Bone marrow (tissue), 2 donors: ENCODE measurements at regions not wholly inside any gene's neighbourhood (a gene's known extent, or its start where the extent isn't known, plus 50 kb on each side); places are given as distances from the start of the nearest gene placed in this dataset.
"Not testable (repeated sequence)": the region's sequence is repeated elsewhere in the genome, so short reads cannot be mapped to it uniquely, and the experiment has no call there.

Source experiments
- DNase-seq, 2 donors: peaks; one replicate each; lab custom pipeline; 2025; lab: John Stamatoyannopoulos, UW

DNA sequence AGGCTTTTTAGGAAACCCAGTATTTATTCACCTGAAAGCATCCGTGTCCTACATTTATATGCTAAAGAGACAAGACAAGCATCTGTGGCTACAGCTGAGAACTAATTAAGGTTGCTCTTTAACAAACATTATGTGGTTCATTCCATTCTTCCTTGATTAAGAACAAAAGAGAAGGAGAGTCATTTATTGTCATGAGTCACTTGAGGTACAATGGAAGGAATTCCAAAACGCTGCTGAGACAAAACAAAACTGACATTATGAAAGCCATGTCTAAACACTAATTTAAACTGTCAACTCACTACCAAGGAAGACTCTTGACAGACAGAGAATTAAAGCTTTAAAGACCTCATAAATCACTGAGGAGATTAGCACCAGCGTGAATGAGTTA, 214.4 kb downstream of the BMP4 start:
- DNase-seq = no peak

DNA sequence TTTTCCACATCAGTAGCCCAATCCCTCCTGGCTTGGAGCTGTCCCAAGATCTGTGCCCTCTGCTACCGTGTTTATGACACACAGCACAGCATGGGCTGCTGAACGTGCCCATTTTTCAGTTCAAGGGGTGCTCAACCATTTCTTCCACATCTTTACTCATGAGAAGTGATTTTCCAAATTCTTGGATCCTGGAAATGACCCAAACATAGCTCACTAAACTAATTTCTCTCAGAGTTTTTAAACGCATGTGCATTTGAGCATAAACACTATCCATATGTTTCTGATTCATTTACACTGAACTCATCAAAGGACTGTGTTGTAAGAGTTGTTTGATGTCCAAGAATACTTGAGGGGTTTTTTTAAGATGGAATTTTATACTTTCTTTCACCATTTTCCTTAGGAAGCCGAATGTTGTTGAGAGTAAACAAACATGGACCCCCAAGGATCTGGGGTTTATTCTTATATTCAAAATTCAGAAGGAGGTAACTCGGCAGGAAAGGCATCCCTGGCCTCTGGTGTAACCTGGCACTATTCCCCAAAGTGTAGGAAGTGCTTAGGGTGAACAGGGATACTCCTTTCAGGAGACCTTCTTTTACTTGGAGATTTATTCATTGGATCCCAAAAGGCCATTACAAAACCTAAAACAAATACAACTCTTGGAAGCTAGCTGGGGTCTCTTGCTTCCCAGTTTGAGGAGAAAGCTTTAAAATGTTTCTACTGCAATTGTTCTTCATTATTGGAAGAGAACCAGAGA, 215.0 kb downstream of the BMP4 start:
- DNase-seq = no peak

DNA sequence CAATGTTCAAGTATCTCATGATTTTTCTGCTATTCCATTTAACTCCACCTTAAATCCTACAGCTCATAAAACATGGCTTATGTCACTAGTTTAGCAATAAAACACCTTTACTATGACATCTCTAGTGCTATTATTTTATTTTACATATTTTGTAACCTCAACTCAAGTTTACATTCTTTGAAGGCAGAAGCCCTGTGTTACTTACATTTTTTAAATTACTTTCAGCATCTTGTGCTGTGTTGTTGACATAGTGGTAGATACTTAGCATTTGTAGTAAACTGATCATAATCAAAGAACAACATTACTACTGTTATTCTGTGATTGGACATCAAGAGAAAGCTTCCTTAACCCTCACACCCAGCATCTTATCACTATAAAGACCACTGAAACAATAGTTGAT, 216.1 kb downstream of the BMP4 start:
- no peak for DNase-seq

DNA sequence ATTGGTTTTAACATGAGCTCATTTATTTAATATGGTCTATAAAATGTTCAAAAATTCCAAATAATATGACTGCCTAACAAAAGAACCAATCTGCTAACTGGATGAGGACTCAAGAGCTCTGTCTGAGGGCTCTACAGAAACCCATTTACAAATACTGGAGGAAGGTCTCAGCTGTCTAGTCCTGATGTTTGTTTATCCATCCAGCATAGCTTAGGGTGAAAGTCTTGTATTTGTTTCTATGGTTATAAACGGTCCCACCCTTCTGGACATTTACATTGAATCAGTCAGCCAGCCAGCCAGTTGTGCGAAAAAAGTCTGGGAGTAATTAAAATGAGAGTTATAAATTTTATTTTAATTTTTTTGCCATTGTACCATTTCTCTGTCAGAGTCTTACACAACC, 220.7 kb downstream of the BMP4 start:
- DNase-seq = no peak

DNA sequence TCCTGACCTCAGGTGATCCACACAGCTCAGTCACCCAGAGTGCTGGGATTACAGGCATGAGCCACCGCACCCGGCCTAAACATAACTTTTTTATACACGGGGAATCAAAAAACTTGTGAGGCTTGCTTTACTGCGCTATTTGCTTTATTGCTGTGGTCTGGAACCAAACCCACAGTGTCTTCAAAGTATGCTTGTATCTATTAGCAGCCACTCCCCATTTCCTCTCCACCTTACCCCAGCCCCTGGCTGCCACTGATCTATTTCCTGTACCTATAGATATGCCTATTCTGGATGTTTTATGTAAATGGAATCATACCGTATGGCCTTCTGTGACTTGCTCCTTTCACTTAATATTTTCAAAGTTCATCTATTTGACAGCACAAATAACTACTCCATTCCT, 233.4 kb downstream of the BMP4 start:
- no peak for DNase-seq

DNA sequence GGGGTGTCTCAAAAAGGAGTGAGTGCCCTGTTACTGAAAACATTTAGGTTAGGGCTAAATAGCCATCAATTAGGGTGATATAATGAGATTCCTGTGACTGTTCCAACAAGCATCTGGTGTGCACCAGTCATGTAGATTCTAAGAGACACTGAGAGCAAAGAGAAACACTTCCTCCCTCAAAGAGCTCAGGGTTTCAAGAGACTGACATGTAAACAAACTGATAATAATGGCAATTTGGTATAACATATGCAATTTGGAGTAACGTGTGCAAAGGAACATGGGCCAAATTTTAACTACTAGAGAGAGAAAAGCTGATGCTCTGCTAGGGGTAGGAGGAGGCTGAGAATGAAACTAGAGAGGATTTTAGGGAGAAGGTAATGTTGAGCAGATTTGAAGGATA, 237.1 kb downstream of the BMP4 start:
- DNase-seq = no peak

DNA sequence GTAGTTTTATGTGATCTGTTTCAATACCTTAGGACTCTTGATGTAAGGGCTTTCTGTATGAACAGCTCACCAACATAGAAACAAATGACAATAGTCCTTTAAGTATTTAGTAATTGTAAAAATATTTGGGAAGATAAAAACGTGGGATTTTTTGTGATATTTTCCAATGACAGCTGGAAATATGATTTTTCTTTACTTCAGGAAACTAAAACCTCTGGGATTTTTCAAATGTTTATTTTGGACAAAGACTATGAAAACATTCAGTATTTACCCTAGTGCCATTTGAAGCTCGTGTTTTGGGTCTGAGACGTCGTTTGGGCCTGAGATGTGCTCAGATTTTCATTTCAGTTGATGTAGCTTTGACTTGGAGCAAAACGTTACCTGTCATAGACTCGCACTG, 240.0 kb downstream of the BMP4 start:
- no peak for DNase-seq

DNA sequence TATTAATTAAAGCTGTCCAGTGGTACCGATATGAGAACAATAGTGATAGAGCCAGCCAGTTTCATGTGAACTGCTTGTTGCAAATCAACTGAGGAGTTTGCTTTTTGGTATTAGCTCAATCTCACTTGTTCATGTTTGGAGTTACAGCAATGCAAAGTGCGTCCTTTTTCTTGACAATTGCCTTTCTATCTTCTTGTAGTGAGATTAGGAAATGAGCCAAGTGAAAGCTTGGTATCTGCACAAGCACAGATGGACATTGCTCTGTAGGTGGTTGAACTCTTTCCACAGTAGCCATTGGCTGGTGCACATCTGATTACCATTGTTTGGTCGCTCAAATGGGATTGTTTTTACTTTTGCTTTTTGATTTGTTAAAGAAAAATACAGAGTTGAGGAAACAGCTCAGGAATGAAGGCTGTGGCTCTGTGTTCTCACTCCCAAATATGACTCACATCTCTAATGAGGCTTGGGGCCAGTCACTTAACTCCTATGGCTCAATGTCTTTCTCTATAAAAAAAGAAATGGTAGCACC, 241.4 kb downstream of the BMP4 start:
- no peak for DNase-seq

DNA sequence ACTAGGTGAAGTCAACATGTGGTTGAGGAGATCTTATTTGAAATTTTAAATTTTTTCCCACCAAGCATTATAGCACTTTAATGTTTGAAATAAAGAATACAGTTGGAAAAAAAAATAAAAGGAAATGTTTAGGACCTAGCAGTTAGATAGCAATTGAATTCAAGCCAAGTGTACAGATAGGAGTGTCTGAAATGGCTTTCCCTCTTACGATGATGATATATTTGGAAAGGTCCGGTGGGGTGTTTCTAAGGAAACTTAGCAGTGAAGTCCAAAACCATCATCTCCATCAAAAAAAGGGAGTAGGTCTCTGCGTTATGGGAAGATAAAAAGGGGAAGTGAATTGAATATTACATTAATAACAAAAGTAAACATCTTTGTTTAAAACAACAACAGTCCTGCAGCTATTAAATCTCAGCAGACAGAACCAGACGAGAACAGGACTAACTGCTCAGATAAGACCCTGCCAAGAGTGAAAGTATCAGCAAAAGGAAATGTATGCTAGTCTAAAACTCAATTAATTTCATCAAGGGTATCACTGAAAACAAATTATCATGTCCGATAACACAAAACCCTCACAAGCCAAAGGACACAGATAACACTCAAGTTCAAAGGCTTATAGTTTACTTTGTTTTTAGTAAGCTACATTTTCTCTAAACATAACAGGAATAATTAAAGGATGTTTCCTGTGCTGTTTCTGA, 242.0 kb downstream of the BMP4 start:
- no peak for DNase-seq

DNA sequence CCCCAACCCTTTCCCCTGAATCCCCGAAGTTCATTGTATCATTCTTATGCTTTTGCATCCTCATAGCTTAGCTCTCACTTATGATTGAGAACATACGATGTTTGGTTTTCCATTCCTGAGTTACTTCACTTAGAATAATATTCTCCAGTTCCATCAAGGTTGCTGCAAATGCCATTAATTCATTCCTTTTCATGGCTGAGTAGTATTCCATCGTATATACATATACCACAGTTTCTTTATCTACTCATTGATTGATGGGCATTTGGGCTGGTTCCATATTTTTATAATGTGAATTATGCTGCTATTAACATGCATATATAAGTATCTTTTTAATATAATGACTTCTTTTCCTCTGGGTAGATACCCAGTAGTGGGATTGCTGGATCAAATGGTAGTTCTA, 243.7 kb downstream of the BMP4 start:
- DNase-seq = not testable (repeated sequence)

DNA sequence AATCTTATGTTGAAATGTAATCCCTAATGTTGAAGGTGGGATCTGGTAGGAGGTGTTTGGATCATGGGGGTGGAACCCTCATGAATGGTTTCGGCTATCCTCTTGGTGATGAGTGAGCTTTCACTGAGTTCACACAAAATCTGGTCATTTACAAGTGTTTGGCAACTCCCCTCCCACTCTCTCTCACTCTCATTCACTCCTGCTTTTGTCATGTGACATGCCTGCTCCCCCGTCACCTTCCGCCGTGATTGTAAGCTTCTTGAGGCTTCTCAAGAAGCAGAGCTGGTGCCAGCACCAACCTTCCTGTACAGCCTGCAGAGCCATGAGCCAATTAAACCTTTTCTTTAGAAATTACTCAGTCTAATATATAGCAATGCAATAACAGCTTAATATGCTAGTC, 245.4 kb downstream of the BMP4 start:
- DNase-seq = no peak

DNA sequence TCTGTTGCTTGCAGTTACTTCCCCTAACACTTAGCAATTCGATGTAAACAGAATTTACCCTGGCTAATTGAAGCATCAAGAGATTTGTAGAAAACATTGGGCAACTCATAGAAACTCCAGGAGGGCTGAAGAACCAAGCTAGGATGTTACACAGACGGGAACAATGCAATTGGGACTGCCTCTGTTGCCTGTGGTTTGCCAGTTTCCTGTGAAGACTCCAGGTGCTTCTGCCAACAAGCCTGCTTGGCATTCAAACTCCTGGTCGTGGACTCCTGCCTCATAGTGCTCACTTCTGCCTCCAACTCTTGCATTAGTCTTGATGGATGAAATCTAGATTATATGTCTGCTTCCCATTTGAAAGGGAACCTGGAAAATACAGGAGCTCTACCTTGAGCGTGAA, 246.0 kb downstream of the BMP4 start:
- DNase-seq = no peak

DNA sequence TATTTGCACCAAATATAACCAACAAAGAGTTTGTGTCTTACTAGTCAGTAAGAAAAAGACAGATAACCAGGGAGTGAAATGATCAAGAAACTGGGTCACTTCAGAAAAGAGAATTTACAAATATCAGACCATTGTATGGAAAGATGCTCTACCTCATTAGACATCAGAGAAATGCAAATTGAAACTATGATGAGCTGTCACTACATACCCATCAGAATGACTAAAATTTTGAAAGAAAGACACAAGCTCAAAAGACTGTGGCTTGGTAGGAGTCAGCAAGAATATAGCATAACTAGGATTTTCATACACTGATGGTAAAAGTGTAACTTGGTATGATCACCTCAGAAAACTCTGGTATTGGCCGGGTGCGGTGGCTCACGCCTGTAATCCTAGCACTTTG, 247.2 kb downstream of the BMP4 start:
- DNase-seq = no peak

DNA sequence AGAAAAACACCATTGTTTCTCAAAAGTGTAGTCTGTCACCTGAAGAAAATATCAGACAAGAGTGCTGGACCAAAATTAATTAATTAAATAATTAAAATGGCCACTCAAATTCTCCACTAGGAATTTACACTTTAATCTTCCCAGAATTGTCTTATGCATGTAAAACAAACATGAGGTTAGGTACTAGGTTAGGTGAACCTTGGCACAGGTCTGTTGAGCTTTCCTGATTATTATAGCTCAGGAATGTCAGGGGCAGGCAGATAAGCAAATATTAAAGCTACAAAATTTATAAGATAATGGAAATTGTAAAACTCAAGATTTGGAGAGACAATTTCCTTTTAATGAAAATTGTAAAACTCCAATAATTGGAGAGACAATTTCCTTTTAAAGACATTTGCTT, 253.2 kb downstream of the BMP4 start:
- DNase-seq = no peak

DNA sequence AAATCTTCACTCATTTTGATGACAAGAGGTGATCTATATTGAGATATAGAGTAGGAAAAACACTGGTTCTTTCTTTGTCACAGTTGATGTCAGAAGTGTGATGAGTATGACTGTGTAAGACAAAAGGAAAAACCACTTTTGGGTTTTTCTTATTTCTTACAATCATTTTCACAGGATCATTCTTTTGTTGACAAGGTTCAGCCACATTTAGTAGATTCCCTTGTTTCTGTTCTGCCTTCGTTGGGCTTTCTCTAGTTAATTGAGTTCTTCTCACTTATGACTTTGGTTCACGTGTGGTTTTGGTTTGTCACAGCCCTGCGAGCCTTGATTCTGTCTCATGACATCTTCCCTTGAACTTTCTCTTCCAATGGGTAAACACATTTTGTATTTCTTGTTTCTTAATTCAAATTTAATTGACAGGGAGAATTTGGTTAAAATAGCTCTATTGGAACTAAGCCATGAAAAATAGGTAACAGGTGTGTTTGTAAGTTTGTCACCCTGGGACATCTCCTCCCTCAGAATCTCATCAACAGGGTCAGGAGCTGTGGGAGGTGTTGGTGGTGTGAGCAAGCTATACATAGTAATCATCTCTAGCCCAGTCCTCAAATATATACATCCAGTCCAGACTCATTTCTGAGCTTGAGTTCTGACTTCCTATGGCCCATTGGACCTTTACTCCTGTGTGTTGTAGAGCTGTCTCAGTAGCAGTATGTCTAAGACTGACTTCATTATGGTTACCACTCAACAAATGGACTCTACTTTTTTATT, 255.3 kb downstream of the BMP4 start:
- DNase-seq = no peak

DNA sequence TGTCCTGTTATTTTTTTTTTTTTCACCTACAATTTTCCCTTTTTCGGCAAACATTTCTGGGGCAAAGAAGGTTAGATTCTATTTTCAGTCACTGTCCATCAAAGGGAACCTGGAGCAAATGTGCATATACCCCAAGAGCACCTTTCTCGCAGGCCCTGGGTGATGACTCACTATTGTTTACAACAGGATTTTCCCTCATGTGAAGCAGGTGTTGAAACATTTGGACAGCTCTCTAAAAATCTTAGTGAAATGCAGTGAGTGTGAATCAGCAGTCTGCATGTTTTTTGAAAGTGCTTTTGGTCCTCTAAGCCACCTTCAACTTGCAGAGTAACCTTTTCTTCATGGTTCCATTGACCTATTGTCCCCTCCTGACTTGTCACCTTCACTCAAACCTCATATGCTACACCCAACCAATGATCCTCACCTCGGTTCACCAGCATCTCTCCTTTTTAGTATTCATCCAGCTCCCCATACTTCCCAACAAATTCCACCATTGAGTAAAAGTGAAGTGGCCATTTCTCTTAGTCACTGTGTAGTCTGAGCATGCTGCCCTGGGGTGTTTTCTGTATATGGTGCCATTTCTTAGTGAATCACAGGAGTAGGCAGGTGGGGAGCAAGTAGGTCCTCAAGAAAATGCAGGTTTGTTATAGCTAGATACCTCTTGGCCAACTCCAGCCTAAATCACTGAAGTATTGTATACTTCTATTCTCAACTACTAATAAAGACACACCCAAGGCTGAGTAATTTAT, 260.2 kb downstream of the BMP4 start:
- no peak for DNase-seq

DNA sequence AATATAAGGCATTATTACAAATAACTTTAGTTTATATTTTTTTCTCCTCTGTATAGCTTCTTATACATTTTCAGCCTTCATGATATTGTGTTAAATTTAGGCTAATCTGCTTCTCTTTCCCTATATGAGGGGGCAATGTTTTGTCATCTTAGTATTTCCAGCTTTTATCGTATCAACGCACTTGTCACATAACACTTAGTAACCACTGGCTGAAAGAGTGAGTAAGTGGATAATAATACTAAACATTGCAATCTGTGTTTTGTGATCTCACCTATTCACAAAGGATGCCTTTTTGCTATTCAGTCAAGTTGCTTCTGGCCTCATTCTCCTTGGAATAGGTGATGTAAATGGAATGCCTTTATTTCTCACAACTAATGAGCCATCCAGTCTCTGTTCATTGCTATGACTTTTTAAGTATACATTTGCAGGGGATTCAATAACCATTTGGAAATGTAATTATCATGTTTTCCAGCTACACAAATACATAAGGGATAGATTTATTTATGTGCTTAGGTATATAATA, 260.9 kb downstream of the BMP4 start:
- DNase-seq = no peak

DNA sequence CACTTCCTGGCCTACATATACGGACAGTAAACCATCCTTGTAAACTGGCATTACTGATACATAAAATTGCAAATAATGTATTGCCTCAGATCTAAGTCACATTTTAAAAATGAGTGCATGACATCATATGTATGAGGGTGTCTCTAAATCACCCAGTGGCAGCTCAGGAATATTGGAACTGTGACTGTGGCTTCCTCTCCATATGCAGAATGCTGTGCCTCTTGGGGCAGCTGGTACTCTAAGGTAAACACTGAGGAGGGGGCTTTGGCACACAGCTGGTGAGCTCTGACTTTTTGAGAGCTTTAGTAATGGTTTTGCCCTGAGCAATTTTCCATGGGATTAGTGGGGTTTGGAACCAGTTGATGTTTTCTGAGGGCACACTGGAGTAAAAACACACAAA, 263.7 kb downstream of the BMP4 start:
- DNase-seq = no peak

DNA sequence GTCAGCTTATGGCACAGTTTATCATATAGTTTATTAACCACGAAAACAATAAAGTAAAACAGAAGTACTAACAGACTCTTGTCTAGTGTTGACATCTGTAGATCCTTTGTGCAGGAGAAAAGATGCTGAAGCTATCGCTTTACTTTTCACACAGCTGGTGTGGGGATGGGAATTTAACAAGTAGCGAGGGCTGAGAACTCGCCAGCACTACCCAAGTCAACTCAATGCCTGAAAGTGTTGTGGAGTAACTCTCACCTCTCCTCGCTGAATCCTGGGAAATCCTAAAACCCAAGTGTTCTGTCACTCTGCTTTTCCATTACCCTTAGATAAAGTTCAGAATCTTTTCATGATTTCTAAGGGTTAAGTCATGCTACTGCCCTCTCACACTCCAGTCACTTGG, 264.2 kb downstream of the BMP4 start:
- DNase-seq = no peak

DNA sequence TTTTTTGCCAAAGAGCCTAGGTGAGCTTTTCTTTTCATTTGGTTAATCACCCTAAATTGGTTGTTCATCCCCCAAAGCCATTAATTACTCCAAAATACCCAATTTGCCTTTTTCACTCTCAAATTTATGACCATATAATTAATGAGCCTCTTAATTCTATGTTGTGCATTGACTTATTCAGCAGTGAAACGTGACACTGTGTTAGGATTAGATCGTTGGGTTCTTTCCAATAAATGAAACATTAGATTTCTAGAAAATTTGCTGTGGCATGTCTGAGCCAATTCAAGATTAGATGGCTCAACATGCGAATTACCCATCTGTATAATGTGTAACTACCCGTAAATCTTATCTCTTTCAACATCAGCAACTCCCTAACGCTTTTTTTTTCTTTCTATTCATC, 273.4 kb downstream of the BMP4 start:
- no peak for DNase-seq

DNA sequence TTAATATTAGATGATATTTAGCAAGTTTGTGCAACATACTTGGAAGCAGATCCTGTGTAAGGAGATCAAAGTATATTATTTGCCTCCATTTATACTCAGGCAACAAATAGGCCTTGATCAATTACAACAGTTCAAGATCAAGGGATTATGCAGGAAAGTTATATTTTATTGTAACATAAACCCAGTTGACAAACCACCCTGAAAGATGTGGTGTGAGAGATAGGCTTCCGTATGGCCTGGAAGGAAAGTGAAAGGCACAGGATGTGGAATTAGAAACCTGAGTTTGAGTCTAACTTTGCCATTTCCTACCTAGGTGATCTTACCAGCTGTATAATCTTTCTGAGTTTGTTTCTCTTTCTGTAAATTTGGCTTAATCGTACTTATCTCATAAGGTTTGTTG, 284.1 kb downstream of the BMP4 start:
- DNase-seq = no peak

DNA sequence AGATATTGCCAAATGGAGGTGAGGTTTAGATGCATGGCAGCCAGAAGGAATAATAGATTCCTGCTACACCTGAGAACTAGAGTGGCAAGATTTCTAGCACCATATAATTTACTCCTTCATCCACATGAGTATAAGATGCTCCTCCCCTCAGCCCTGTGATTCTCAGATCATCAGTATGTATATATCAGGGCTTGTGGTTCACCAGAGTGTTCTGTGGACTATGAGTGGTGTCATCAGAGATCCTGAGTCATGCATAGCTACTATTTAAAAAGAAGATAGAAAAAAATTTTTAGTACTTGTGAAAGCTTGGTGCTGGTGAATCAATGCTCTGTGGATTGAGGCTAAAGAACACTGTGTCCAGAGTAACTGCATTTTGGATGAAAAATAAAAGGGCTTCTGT, 285.9 kb downstream of the BMP4 start:
- no peak for DNase-seq
